ENCODE measurements at regions not wholly inside any gene's neighbourhood (a gene's known extent, or its start where the extent isn't known, plus 50 kb on each side); places are given as distances from the start of the nearest gene placed in this dataset.

- ChIA-PET CTCF (ENCODE audit: unreplicated experiment) (no interaction called here), POLR2A (no interaction called here)
- TF ChIP-seq EZH2phosphoT487 (IDR thresholded peaks at IDR 0.05; ENCODE audit: borderline replicate concordance, low read depth, low read length): no peak
- TF ChIP-seq, protein P1, sequence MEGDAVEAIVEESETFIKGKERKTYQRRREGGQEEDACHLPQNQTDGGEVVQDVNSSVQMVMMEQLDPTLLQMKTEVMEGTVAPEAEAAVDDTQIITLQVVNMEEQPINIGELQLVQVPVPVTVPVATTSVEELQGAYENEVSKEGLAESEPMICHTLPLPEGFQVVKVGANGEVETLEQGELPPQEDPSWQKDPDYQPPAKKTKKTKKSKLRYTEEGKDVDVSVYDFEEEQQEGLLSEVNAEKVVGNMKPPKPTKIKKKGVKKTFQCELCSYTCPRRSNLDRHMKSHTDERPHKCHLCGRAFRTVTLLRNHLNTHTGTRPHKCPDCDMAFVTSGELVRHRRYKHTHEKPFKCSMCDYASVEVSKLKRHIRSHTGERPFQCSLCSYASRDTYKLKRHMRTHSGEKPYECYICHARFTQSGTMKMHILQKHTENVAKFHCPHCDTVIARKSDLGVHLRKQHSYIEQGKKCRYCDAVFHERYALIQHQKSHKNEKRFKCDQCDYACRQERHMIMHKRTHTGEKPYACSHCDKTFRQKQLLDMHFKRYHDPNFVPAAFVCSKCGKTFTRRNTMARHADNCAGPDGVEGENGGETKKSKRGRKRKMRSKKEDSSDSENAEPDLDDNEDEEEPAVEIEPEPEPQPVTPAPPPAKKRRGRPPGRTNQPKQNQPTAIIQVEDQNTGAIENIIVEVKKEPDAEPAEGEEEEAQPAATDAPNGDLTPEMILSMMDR (conservative IDR thresholded peaks at IDR 0.05; ENCODE audit: low read length): no peak
These were observed 1252.7 kb upstream of the FAM98A start for GRCh38 chr2:34851804-34852203.

GRCh38 chr2:34849827-34850226 lies 1250.7 kb upstream of the FAM98A start:
- Histone ChIP-seq H3K4me2 (ENCODE audit: low read length) (no peak overlapping the region), H3K36me3 (ENCODE audit: insufficient read depth, low read length) (no peaks in the 10 kb centered on the region), H3K9me2 (ENCODE audit: insufficient read depth, low read length) (no peaks in the 10 kb centered on the region), H4K20me1 (ENCODE audit: insufficient read depth, low read length) (no peaks in the 10 kb centered on the region), H3K4me3 (ENCODE audit: low read depth, low read length, poor library complexity, severe bottlenecking) (no peak overlapping the region), H3K27ac (ENCODE audit: low read depth, low read length, poor library complexity, severe bottlenecking) (no peak overlapping the region), H3K4me1 (ENCODE audit: insufficient read depth, low read length, poor library complexity, severe bottlenecking) (no peaks in the 10 kb centered on the region), H2AFZ (ENCODE audit: low read length) (no peak overlapping the region), H3K9me3 (ENCODE audit: low read length) (no peaks in the 10 kb centered on the region), H3K79me2 (ENCODE audit: insufficient read depth, low read depth, low read length) (no peaks in the 10 kb centered on the region)
- ChIA-PET POLR2A (no interaction called here), CTCF (ENCODE audit: unreplicated experiment) (no interaction called here)
- intact Hi-C loops (cut with micrococcal nuclease; ENCODE audit: unreplicated experiment): no loop called here
- no TSS peak for BruUV-seq (replicated peaks)
- DNase-seq (ENCODE audit: low spot score): no peak
- TF ChIP-seq EZH2phosphoT487 (IDR thresholded peaks at IDR 0.05; ENCODE audit: borderline replicate concordance, low read depth, low read length): no peak
- TF ChIP-seq, protein P1 (conservative IDR thresholded peaks at IDR 0.05; ENCODE audit: low read length): no peak

More at GRCh38 chr2:34851804-34852203, 1252.7 kb upstream of the FAM98A start:
- Histone ChIP-seq H3K9me2 (ENCODE audit: insufficient read depth, low read length) (no peaks in the 10 kb centered on the region), H4K20me1 (ENCODE audit: insufficient read depth, low read length) (no peaks in the 10 kb centered on the region), H3K9me3 (ENCODE audit: low read length) (no peaks in the 10 kb centered on the region), H3K4me3 (ENCODE audit: low read depth, low read length, poor library complexity, severe bottlenecking) (no peak overlapping the region), H3K4me2 (ENCODE audit: low read length) (no peak overlapping the region), H2AFZ (ENCODE audit: low read length) (no peak overlapping the region), H3K36me3 (ENCODE audit: insufficient read depth, low read length) (no peaks in the 10 kb centered on the region), H3K4me1 (ENCODE audit: insufficient read depth, low read length, poor library complexity, severe bottlenecking) (no peaks in the 10 kb centered on the region), H3K79me2 (ENCODE audit: insufficient read depth, low read depth, low read length) (no peaks in the 10 kb centered on the region), H3K27ac (ENCODE audit: low read depth, low read length, poor library complexity, severe bottlenecking) (no peak overlapping the region)
- DNase-seq (ENCODE audit: low spot score): no peak
- intact Hi-C loops (cut with micrococcal nuclease; ENCODE audit: unreplicated experiment): no loop called here
- no TSS peak for BruUV-seq (replicated peaks)

DNA sequence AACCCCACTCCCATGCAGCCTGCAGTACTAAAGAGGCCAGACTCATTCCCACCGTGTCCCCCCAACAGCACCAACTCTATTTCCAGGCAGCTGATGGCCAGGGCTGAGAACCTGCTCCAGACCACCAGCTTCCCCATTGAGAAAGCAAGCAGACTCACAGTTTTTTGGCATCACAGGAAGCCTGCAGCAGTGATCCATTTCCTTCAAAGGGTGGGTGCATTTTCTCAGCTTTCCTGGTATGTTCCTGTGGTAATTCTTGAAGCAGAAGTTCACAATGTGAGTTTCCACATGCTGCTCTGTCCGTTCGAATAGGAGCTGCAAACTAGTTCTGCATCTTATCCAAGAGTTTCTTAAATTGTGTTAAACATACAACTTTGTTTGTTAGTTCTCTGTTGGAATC lies 1249.6 kb upstream of the FAM98A start:
- intact Hi-C loops (cut with micrococcal nuclease; ENCODE audit: unreplicated experiment): no loop called here
- ChIA-PET CTCF (ENCODE audit: unreplicated experiment) (no interaction called here), POLR2A (no interaction called here)
- Histone ChIP-seq H3K4me2 (ENCODE audit: low read length) (no peak overlapping the region), H4K20me1 (ENCODE audit: insufficient read depth, low read length) (no peaks in the 10 kb centered on the region), H3K4me3 (ENCODE audit: low read depth, low read length, poor library complexity, severe bottlenecking) (no peak overlapping the region), H3K9me2 (ENCODE audit: insufficient read depth, low read length) (no peaks in the 10 kb centered on the region), H3K27ac (ENCODE audit: low read depth, low read length, poor library complexity, severe bottlenecking) (no peak overlapping the region), H3K79me2 (ENCODE audit: insufficient read depth, low read depth, low read length) (no peaks in the 10 kb centered on the region), H2AFZ (ENCODE audit: low read length) (no peak overlapping the region), H3K9me3 (ENCODE audit: low read length) (no peaks in the 10 kb centered on the region), H3K36me3 (ENCODE audit: insufficient read depth, low read length) (no peaks in the 10 kb centered on the region), H3K4me1 (ENCODE audit: insufficient read depth, low read length, poor library complexity, severe bottlenecking) (no peaks in the 10 kb centered on the region)
- no peak for TF ChIP-seq EZH2phosphoT487 (IDR thresholded peaks at IDR 0.05; ENCODE audit: borderline replicate concordance, low read depth, low read length)
- TF ChIP-seq, protein P1 (conservative IDR thresholded peaks at IDR 0.05; ENCODE audit: low read length): no peak
- no peak for DNase-seq (ENCODE audit: low spot score)
- BruUV-seq (replicated peaks): no TSS peak

Measured in OCI-LY7 (cell line).